Gastroesophageal sphincter (tissue), 4 donors: ENCODE measurements at regions not wholly inside any gene's neighbourhood (a gene's known extent, or its start where the extent isn't known, plus 50 kb on each side); places are given as distances from the start of the nearest gene placed in this dataset.
A peak's percentile ranks its signal among the peaks of the same experiment; 100 is the strongest.

Experiments
- ATAC-seq: fragments of 150-250 bp; one replicate; pipeline ENCODE4 v1.9.1; 2016; ENCODE audit warnings: mild to moderate bottlenecking, moderate library complexity
- H3K27ac ChIP-seq, 4 donors: fragments of 200-600 bp; sonication (generic) in 3 of 4; 1 replicate in 3 of 4; 2 replicates in 1 of 4; pipeline ENCODE4 v1.5.1; 2016 to 2019
- H3K27me3 ChIP-seq: fragments of 200-600 bp; sonication (generic); one replicate; pipeline ENCODE4 v1.5.1; 2019
- H3K36me3 ChIP-seq, 2 donors: fragments of 200-600 bp; sonication (generic); one replicate each; pipeline ENCODE4 v1.5.1; 2019; ENCODE audit warnings: control low read depth in 1 of 2
- H3K4me1 ChIP-seq, 3 donors: fragments of 200-600 bp; sonication (generic); 1 replicate in 2 of 3; 2 replicates in 1 of 3; pipeline ENCODE4 v1.5.1; 2016 to 2019; ENCODE audit warnings: control low read depth in 2 of 3
- H3K4me3 ChIP-seq, 2 donors: fragments of 200-600 bp; sonication (generic); one replicate each; pipeline ENCODE4 v1.5.1; 2019; ENCODE audit warnings: mild to moderate bottlenecking in 1 of 2, moderate library complexity in 1 of 2
- H3K9me3 ChIP-seq, 3 donors: fragments of 200-600 bp; sonication (generic); one replicate each; pipeline ENCODE4 v1.5.1; 2017 to 2019; ENCODE audit warnings: control low read depth in 2 of 3
- EP300 ChIP-seq: sonication (generic); formaldehyde crosslinking; IDR thresholded peaks from one replicate; pipeline ENCODE4 v1.6.1; 2017; ENCODE audit warnings: antibody characterized with exemption, mild to moderate bottlenecking
- POLR2A ChIP-seq, 2 donors: fragments of 450-650 bp; IDR thresholded peaks; one replicate each; pipeline ENCODE4 v1.6.1; 2017; ENCODE audit warnings: antibody characterized with exemption in 2 of 2, mild to moderate bottlenecking in 2 of 2, moderate library complexity in 1 of 2
- POLR2AphosphoS5 ChIP-seq: sonication (generic); formaldehyde crosslinking; IDR thresholded peaks from one replicate; pipeline ENCODE4 v1.6.1; 2017; ENCODE audit warnings: antibody characterized with exemption
- WGBS, 2 donors: methylation state at CpG; one replicate each; pipeline ENCODE4 v1.1.5; 2018; ENCODE audit warnings: low coverage in 1 of 2; 5-methylcytosine and 5-hydroxymethylcytosine counted together
- TF ChIP-seq, protein P1 (sequence below), 4 experiments: fragments of 200-600 bp in 2 of 4; fragments of 450-650 bp in 2 of 4; sonication (generic) in 1 of 4; IDR thresholded peaks; one replicate each; pipeline ENCODE4 v1.5.1; 2017 to 2019; ENCODE audit warnings: antibody characterized with exemption in 4 of 4, mild to moderate bottlenecking in 2 of 4, moderate library complexity in 2 of 4

DNA sequence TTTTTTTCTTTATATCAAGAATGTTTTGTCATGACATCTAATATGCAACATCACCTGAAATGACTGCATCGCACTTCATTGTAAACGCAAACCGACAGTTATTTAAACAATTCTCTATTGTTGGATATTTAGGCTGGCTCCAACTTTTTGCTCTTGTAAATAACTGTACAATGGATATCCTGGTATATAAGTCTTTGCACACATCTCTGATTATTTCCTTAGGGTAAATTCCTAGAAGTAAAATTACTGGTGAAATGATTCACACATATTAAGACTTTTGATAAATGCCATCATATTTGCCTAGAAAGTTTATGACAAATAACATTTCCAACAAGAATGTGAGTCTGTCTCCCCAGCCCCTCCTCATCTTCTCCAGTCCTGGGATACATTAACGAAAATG is 154.7 kb downstream of the TFAP2C start:
- WGBS, 2 donors: 43 to 50% methylated on average over 4 of the region's 4 CpGs
- Histone ChIP-seq H3K27ac (no peak overlapping the region), H3K4me3 (no peak overlapping the region), H3K4me1 (peaks cover 0 to 10% (median 6%) of the 10 kb centered on the region in 3 donors), H3K9me3 (no peaks in the 10 kb centered on the region), H3K27me3 (peaks cover 44% of the 10 kb centered on the region), H3K36me3 (no peaks in the 10 kb centered on the region)
- TF ChIP-seq POLR2AphosphoS5 (no peak), EP300 (no peak), POLR2A (IDR thresholded peaks at IDR 0.05) (no peak)
- TF ChIP-seq, protein P1, sequence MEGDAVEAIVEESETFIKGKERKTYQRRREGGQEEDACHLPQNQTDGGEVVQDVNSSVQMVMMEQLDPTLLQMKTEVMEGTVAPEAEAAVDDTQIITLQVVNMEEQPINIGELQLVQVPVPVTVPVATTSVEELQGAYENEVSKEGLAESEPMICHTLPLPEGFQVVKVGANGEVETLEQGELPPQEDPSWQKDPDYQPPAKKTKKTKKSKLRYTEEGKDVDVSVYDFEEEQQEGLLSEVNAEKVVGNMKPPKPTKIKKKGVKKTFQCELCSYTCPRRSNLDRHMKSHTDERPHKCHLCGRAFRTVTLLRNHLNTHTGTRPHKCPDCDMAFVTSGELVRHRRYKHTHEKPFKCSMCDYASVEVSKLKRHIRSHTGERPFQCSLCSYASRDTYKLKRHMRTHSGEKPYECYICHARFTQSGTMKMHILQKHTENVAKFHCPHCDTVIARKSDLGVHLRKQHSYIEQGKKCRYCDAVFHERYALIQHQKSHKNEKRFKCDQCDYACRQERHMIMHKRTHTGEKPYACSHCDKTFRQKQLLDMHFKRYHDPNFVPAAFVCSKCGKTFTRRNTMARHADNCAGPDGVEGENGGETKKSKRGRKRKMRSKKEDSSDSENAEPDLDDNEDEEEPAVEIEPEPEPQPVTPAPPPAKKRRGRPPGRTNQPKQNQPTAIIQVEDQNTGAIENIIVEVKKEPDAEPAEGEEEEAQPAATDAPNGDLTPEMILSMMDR (IDR thresholded peaks at IDR 0.05): no peak
- no peak for ATAC-seq

DNA sequence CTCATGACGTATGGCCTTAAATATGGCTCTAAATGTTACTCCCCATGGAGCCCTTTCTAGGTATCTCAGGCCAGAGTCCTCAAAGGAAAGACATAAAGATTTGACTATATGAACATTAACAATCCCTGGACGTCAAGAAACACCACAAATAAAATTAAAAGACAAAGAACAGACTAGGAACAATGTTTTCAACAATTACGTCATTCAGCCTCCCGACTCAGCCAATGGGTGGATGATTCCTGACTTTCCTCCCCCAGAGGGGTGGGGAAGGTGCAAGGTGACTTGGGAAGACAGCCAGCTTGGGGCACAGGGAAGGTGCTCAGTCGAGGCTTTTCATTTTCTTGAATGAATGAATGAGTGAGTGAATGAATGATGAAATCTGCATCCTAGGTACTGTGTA is 157.4 kb downstream of the TFAP2C start:
- ATAC-seq: no peak
- Histone ChIP-seq H3K36me3 (no peaks in the 10 kb centered on the region), H3K4me3 (no peak overlapping the region), H3K27ac (peak overlapping the region in 1 of 4 donors; percentile 78), H3K9me3 (no peaks in the 10 kb centered on the region), H3K27me3 (peaks cover 19% of the 10 kb centered on the region), H3K4me1 (peaks cover 0 to 10% (median 6%) of the 10 kb centered on the region in 3 donors)
- WGBS, 2 donors: 39 to 60% methylated on average over 3 to 4 of the region's 5 CpGs
- TF ChIP-seq POLR2A (IDR thresholded peaks at IDR 0.05): no peak

DNA sequence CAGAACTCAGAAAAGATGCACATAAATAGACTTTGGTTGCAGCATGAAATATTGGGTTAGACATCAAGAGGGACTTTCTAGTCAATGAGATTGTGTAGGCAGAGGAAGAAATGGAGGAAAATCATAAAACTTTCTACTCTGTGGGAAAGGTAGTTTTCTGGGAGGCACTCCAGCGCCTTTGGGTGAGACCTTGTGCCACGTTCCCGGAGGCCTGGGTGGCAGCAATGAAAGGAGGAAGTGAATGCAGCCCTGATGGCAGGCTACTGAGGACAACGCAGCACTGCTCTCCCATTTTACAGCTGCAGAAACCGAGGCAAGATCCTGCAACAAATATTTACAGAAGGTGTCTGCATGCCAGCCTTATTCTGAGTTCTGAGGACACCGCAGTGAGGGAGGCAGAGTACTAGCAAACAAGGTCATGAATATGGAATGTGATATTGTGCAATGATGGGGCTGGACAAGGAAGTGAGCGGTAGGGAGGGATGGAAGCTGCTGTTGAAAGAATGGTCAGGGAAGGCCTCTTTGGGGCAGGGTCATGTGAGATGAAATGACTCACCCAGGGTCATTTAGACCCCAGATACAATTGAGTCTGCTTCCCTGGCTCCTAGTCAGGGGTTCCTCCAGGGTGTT is 159.1 kb downstream of the TFAP2C start:
- peak overlapping the region in 3 of 4 donors; percentile 18 to 78 (median 78) for H3K27ac ChIP-seq
- peaks cover 0 to 10% (median 6%) of the 10 kb centered on the region in 3 donors for H3K4me1 ChIP-seq
- no peaks in the 10 kb centered on the region for H3K36me3 ChIP-seq
- ATAC-seq: peak; percentile 92
- H3K9me3 ChIP-seq: no peaks in the 10 kb centered on the region
- no peak overlapping the region for H3K4me3 ChIP-seq
- WGBS, 2 donors: 62 to 82% methylated on average over 4 to 5 of the region's 7 CpGs
- no peak for TF ChIP-seq POLR2A (IDR thresholded peaks at IDR 0.05)
- no peak for TF ChIP-seq POLR2AphosphoS5
- no peak for TF ChIP-seq EP300
- TF ChIP-seq, protein P1 (IDR thresholded peaks at IDR 0.05): no peak
- H3K27me3 ChIP-seq: peaks cover 5% of the 10 kb centered on the region

DNA sequence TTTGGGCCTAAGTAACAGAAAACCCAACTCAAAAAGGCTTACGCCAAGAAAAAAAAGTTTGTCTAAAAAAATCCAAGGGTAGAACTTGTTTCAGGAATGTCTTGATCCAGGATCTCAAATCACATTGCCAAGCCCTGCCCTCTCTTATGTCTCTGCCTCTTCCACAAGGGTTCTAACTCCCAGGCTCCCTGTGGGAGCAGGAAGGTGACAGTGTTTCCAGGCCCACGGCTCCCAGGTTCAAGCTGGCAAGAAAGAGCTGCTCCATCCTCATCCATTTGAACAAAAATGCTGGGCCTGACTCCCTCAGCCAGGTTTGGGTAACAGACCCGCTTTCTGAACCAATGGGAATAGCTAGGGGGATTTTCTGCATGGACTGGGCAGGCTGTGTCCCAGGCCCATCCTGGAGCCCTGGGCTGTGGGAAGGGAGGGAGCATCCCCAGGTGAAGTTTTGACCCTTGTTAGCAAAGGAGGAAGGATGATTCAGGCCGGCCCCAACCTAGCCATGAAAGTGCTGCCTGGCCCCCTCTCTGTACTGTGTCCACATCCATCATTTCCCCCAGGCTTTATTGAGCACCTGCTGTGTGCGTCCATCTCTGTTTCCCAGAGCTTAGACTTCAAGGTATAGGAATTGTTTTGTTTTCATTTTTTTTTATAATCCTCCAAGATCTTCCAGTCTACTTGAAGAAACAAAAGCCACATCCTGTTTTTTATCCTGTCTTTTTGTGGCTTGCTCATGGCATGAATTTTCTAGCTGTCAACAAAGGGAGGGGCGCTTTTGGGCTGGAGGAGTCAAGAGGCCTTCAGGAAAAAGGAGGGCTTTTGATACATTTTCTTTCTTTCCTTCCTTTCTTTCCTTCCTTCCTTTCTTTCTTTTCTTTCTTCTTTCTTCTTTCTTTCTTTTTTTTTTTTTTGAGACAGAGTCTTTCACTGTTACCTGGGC is 159.8 kb downstream of the TFAP2C start:
- no peaks in the 10 kb centered on the region for H3K36me3 ChIP-seq
- no peaks in the 10 kb centered on the region for H3K9me3 ChIP-seq
- ATAC-seq: no peak
- peaks cover 0 to 10% (median 6%) of the 10 kb centered on the region in 3 donors for H3K4me1 ChIP-seq
- H3K27ac ChIP-seq: peak overlapping the region in 2 of 4 donors; percentile 78
- H3K27me3 ChIP-seq: peaks cover 10% of the 10 kb centered on the region
- 79% methylated on average over 3 of the region's 6 CpGs; no CpG with 5 or more reads in 1 of the 2 donors for WGBS, 2 donors
- TF ChIP-seq POLR2A (IDR thresholded peaks at IDR 0.05) (no peak), EP300 (no peak), POLR2AphosphoS5 (no peak)
- TF ChIP-seq, protein P1 (IDR thresholded peaks at IDR 0.05): no peak
- no peak overlapping the region for H3K4me3 ChIP-seq

DNA sequence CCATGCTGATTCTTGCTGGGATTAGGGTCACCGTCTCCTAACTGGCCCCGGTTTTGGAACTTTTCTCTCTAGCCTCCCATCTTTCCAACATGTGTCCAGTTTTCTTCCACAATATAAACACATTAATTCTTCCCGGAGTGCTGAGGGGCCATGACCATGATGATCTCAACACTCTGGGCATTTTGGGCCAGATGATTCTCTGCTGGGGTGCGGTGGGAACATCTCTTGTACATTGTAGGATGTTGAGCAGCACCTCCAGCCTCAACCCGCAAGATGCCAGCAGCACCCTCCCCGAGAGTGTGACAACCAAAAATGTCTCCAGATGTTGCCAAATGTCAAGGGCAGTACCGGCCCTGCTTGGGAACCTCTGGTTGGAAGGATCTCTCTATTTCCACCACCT is 164.8 kb downstream of the TFAP2C start:
- TF ChIP-seq, protein P1 (IDR thresholded peaks at IDR 0.05): no peak
- no peak for TF ChIP-seq POLR2A (IDR thresholded peaks at IDR 0.05)
- no peak for TF ChIP-seq EP300
- no peak for TF ChIP-seq POLR2AphosphoS5
- peaks cover 0 to 6% (median 0%) of the 10 kb centered on the region in 3 donors for H3K9me3 ChIP-seq
- no peak for ATAC-seq
- WGBS, 2 donors: 60 to 80% methylated on average over 3 to 5 of the region's 7 CpGs
- H3K4me3 ChIP-seq: no peak overlapping the region
- H3K4me1 ChIP-seq: no peaks in the 10 kb centered on the region
- no peaks in the 10 kb centered on the region for H3K36me3 ChIP-seq
- H3K27ac ChIP-seq: no peak overlapping the region
- peaks cover 19% of the 10 kb centered on the region for H3K27me3 ChIP-seq
